ENCODE measurements at regions not wholly inside any gene's neighbourhood (a gene's known extent, or its start where the extent isn't known, plus 50 kb on each side); places are given as distances from the start of the nearest gene placed in this dataset.
A peak's percentile ranks its signal among the peaks of the same experiment; 100 is the strongest.

- TF ChIP-seq NFE2L2 (conservative IDR thresholded peaks at IDR 0.05; ENCODE audit: low read length) (no peak), MAFK (IDR thresholded peaks at IDR 0.05; ENCODE audit: partially characterized antibody) (peak; percentile 55)
- 69% methylated on average over 1 of the region's 1 CpG for WGBS (ENCODE audit: missing lambda C conversion rate)
- ChIA-PET POLR2A (no interaction called here), CTCF (no interaction called here)
- H3K4me3 ChIP-seq: no peak overlapping the region
- H3K9me3 ChIP-seq: no peaks in the 10 kb centered on the region
- H3K27ac ChIP-seq: no peak overlapping the region
- no peak for FAIRE-seq
- ATAC-seq: no peak
- DNase-seq (ENCODE audit: low read depth in 1 of 2, low spot score in 1 of 2): no peak
- H3K4me2 ChIP-seq: no peak overlapping the region
- H3K4me1 ChIP-seq: no peaks in the 10 kb centered on the region
Measured at GRCh38 chr1:76015478-76016103, 59.0 kb upstream of the ST6GALNAC3 start.

GRCh38 chr1:76018045-76018444, 56.5 kb upstream of the ST6GALNAC3 start:
- Histone ChIP-seq H3K27ac (no peak overlapping the region), H3K4me2 (no peak overlapping the region), H3K4me3 (no peak overlapping the region), H3K9me3 (no peaks in the 10 kb centered on the region), H3K4me1 (no peaks in the 10 kb centered on the region)
- DNase-seq (ENCODE audit: low read depth in 1 of 2, low spot score in 1 of 2) (no peak), FAIRE-seq (no peak), ATAC-seq (no peak)
- CTCF ChIA-PET: no interaction called here
- TF ChIP-seq NR3C1 (IDR thresholded peaks at IDR 0.05) (no peak), EHMT2 (IDR thresholded peaks at IDR 0.05; ENCODE audit: low read depth) (no peak), BHLHE40 (IDR thresholded peaks at IDR 0.05; ENCODE audit: low read depth, low read length) (no peak), ZFP36 (IDR thresholded peaks at IDR 0.05; ENCODE audit: borderline replicate concordance, partially characterized antibody) (no peak), HDAC2 (IDR thresholded peaks at IDR 0.05) (no peak), MAFK (IDR thresholded peaks at IDR 0.05; ENCODE audit: partially characterized antibody) (no peak), KDM1A (IDR thresholded peaks at IDR 0.05; ENCODE audit: low read depth) (no peak), TP53 (CRISPR knock-in tag; IDR thresholded peaks at IDR 0.05) (no peak), JUN (IDR thresholded peaks at IDR 0.05) (no peak), CHD4 (IDR thresholded peaks at IDR 0.05; ENCODE audit: borderline replicate concordance) (no peak), FOSB (CRISPR knock-in tag; IDR thresholded peaks at IDR 0.05) (no peak), CTCF (IDR thresholded peaks at IDR 0.05) (no peak), EHF (CRISPR knock-in tag; IDR thresholded peaks at IDR 0.05) (no peak), GATA3 (IDR thresholded peaks at IDR 0.05; ENCODE audit: borderline replicate concordance) (no peak), ZSCAN20 (CRISPR knock-in tag; IDR thresholded peaks at IDR 0.05) (no peak), ELK1 (IDR thresholded peaks at IDR 0.05; ENCODE audit: low read depth, low read length) (no peak), NFE2L2 (conservative IDR thresholded peaks at IDR 0.05; ENCODE audit: low read length) (no peak), EP300 (IDR thresholded peaks at IDR 0.05) (no peak)
- 79% methylated on average over 2 of the region's 2 CpGs for WGBS (ENCODE audit: missing lambda C conversion rate)
- POLR2A ChIA-PET: no interaction called here

GRCh38 chr1:76021846-76022245, 52.7 kb upstream of the ST6GALNAC3 start:
- no peak for TF ChIP-seq NR3C1 (IDR thresholded peaks at IDR 0.05)
- no peak for TF ChIP-seq RAD21 (conservative IDR thresholded peaks at IDR 0.05 in 1 of 2, IDR thresholded peaks at IDR 0.05 in 1 of 2)
- TF ChIP-seq GATA3 (IDR thresholded peaks at IDR 0.05; ENCODE audit: borderline replicate concordance): no peak
- TF ChIP-seq HOXB13 (CRISPR knock-in tag; IDR thresholded peaks at IDR 0.05; ENCODE audit: low read depth): no peak
- TF ChIP-seq JUNB (IDR thresholded peaks at IDR 0.05): no peak
- no peak for TF ChIP-seq EP300 (IDR thresholded peaks at IDR 0.05)
- TF ChIP-seq PBX3 (IDR thresholded peaks at IDR 0.05): no peak
- ChIA-PET CTCF (interaction anchor here (0.7 kb wide), 1 partner anchor 114 kb away, joined by 3 read pairs; no protein-coding TSS in a partner anchor), POLR2A (no interaction called here)
- FAIRE-seq (no peak), DNase-seq (ENCODE audit: low read depth in 1 of 2, low spot score in 1 of 2) (no peak), ATAC-seq (no peak)
- no peaks in the 10 kb centered on the region for H3K9me3 ChIP-seq
- no peak overlapping the region for H3K27ac ChIP-seq
- 0% methylated on average over 4 of the region's 4 CpGs for WGBS (ENCODE audit: missing lambda C conversion rate)
- H3K4me2 ChIP-seq: no peak overlapping the region
- H3K4me1 ChIP-seq: no peaks in the 10 kb centered on the region
- no peak overlapping the region for H3K4me3 ChIP-seq
